MCF 10A (cell line): ENCODE measurements at regions not wholly inside any gene's neighbourhood (a gene's known extent, or its start where the extent isn't known, plus 50 kb on each side); places are given as distances from the start of the nearest gene placed in this dataset.

Experiments
- BruUV-seq: library from RNA; stranded (reverse); fragments of 400-500 nt; replicated peaks from 2 replicates; lab custom pipeline; 2021; lab: Mats Ljungman, UMichigan
- CTCF ChIA-PET: fragments of 300-600 bp; sonication (Branson Sonifier 250); formaldehyde crosslinking; extraction: SDS; loops from one replicate; lab custom pipeline; 2021; ENCODE audit warnings: antibody characterized with exemption, inconsistent platforms; lab: Yijun Ruan, JAX
- POLR2A ChIA-PET: fragments of 300-600, 350-650 bp; sonication (Branson Sonifier 250); formaldehyde crosslinking; extraction: SDS; loops from one replicate; lab custom pipeline; 2020; ENCODE audit warnings: antibody characterized with exemption, inconsistent platforms; lab: Yijun Ruan, JAX
- DNase-seq: peaks from one replicate; pipeline ENCODE4 v3.0.0-alpha.2; 2018; ENCODE audit not compliant: unreplicated experiment
- H3K27ac Mint-ChIP-seq: one replicate; pipeline ENCODE4 v1.8.0; 2022; ENCODE audit warnings: mild to moderate bottlenecking, low read depth, mixed read lengths; ENCODE audit not compliant: unreplicated experiment
- H3K27me3 Mint-ChIP-seq: one replicate; pipeline ENCODE4 v1.8.0; 2022; ENCODE audit warnings: mixed read lengths; ENCODE audit not compliant: insufficient read depth, unreplicated experiment
- H3K36me3 Mint-ChIP-seq: one replicate; pipeline ENCODE4 v1.8.0; 2022; ENCODE audit warnings: mild to moderate bottlenecking, moderate library complexity, mixed read lengths; ENCODE audit not compliant: insufficient read depth, unreplicated experiment
- H3K4me1 Mint-ChIP-seq: one replicate; pipeline ENCODE4 v1.8.0; 2022; ENCODE audit warnings: mixed read lengths; ENCODE audit not compliant: insufficient read depth, unreplicated experiment
- H3K4me3 Mint-ChIP-seq: one replicate; pipeline ENCODE4 v1.8.0; 2022; ENCODE audit warnings: mild to moderate bottlenecking, moderate library complexity, mixed read lengths; ENCODE audit not compliant: unreplicated experiment
- H3K9me3 Mint-ChIP-seq: one replicate; pipeline ENCODE4 v1.8.0; 2022; ENCODE audit warnings: mixed read lengths; ENCODE audit not compliant: unreplicated experiment
- intact Hi-C: fragments of 100-400 bp; cut with micrococcal nuclease; formaldehyde crosslinking; loops from 2 replicates; pipeline ENCODE4 v1.14.1; 2022
- TF ChIP-seq, protein P1 (sequence below): fragments of 200-600 bp; IDR thresholded peaks from one replicate; pipeline ENCODE4 v1.8.0; 2022; ENCODE audit warnings: antibody characterized with exemption, mild to moderate bottlenecking; ENCODE audit not compliant: unreplicated experiment

DNA sequence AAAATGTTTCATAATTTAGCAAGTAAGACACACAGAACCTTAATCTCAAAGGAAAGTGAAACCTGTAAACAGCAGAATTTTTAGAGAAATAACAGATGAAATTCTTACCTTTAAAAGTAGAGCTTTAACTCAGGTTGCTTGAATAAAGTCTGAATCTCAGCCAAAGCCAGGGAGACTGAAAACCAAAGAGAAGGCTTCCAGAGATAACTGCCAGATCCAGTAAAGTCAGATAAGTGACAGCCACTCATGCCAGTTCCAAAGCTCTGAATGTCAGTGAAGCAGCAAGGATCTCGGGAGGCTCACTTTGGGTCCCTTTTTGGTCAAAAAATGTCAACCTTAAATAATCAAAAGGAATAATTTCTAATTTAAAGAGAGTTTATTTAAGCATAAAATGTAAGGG is 199.9 kb upstream of the CHRM3 start:
- TF ChIP-seq, protein P1, sequence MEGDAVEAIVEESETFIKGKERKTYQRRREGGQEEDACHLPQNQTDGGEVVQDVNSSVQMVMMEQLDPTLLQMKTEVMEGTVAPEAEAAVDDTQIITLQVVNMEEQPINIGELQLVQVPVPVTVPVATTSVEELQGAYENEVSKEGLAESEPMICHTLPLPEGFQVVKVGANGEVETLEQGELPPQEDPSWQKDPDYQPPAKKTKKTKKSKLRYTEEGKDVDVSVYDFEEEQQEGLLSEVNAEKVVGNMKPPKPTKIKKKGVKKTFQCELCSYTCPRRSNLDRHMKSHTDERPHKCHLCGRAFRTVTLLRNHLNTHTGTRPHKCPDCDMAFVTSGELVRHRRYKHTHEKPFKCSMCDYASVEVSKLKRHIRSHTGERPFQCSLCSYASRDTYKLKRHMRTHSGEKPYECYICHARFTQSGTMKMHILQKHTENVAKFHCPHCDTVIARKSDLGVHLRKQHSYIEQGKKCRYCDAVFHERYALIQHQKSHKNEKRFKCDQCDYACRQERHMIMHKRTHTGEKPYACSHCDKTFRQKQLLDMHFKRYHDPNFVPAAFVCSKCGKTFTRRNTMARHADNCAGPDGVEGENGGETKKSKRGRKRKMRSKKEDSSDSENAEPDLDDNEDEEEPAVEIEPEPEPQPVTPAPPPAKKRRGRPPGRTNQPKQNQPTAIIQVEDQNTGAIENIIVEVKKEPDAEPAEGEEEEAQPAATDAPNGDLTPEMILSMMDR: no peak
- H3K4me1 Mint-ChIP-seq: no peaks in the 10 kb centered on the region
- DNase-seq: no peak
- BruUV-seq: no TSS peak
- no peak overlapping the region for H3K4me3 Mint-ChIP-seq
- no peaks in the 10 kb centered on the region for H3K27me3 Mint-ChIP-seq
- intact Hi-C loops: no loop called here
- H3K27ac Mint-ChIP-seq: no peak overlapping the region
- H3K36me3 Mint-ChIP-seq: no peaks in the 10 kb centered on the region
- H3K9me3 Mint-ChIP-seq: peaks cover 7% of the 10 kb centered on the region
- ChIA-PET POLR2A (no interaction called here), CTCF (interaction anchor here (0.6 to 0.8 kb wide), 3 partner anchors 45 to 221 kb away, joined by 3 read pairs; no protein-coding TSS in a partner anchor)

DNA sequence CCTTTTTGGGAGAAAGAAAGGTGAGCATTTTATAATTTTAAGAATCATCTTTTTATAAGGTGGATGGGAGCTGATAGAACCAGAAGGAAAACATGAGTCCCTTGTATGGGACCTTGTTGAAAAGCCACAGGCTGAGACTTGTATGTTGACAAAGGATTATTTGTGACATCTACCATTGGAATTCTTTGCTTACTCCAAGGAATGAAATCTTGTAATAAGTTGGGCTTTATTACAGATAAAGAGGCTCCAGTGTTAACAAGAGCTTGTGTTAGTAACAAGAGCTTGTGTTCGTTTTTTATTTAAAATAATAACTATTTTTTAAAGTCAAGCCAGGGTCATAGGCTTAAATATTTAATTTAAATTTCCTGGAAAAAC is 201.1 kb upstream of the CHRM3 start:
- ChIA-PET POLR2A (interaction anchor here (0.7 to 1.4 kb wide), 2 partner anchors 9 to 13 kb away, joined by 3 read pairs; no protein-coding TSS in a partner anchor), CTCF (interaction anchor here (0.9 kb wide), 1 partner anchor 221 kb away, joined by 3 read pairs; no protein-coding TSS in a partner anchor)
- TF ChIP-seq, protein P1: no peak
- H3K4me1 Mint-ChIP-seq: no peaks in the 10 kb centered on the region
- no peaks in the 10 kb centered on the region for H3K36me3 Mint-ChIP-seq
- peaks cover 14% of the 10 kb centered on the region for H3K9me3 Mint-ChIP-seq
- no peak for DNase-seq
- intact Hi-C loops: no loop called here
- no peaks in the 10 kb centered on the region for H3K27me3 Mint-ChIP-seq
- no peak overlapping the region for H3K27ac Mint-ChIP-seq
- H3K4me3 Mint-ChIP-seq: no peak overlapping the region
- no TSS peak for BruUV-seq

DNA sequence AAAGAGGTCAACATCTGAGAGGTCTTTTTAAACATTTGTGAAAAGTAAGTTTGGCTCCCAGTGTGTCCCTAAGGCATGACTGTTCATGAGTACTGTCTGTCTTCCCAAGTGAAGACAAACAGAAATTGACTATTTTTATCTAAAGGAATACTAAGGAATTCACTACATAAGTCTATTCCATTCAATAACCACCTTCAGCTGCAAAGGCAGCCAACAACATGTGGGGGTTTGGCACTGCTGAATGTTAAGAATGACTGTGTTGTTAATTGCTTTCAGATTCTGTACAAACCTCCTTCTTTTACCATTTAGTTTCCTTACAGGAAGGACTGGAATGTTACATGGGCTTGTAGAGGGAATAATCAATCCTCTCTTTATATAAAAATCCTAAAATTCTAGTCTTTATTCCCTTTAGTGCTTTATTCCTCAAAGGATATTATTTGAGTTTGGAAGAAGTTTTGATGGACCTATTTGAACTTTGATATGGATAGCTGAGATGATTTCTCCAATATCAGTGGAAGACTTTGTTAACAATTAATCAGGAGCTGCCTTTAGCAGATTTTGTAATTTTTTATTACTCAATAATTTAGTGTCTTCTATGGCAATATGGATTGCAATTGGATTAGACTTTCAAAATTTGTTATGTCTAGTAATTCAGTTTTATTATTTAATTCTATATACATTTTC is 201.7 kb upstream of the CHRM3 start:
- DNase-seq: no peak
- peaks cover 14% of the 10 kb centered on the region for H3K9me3 Mint-ChIP-seq
- TF ChIP-seq, protein P1: no peak
- H3K36me3 Mint-ChIP-seq: no peaks in the 10 kb centered on the region
- H3K27ac Mint-ChIP-seq: no peak overlapping the region
- BruUV-seq: no TSS peak
- POLR2A ChIA-PET: interaction anchor here (0.7 to 1.4 kb wide), 2 partner anchors 9 to 14 kb away, joined by 3 read pairs; no protein-coding TSS in a partner anchor
- H3K27me3 Mint-ChIP-seq: no peaks in the 10 kb centered on the region
- CTCF ChIA-PET: interaction anchor here (0.9 kb wide), 1 partner anchor 221 kb away, joined by 3 read pairs; no protein-coding TSS in a partner anchor
- intact Hi-C loops: no loop called here
- H3K4me1 Mint-ChIP-seq: no peaks in the 10 kb centered on the region
- H3K4me3 Mint-ChIP-seq: no peak overlapping the region

DNA sequence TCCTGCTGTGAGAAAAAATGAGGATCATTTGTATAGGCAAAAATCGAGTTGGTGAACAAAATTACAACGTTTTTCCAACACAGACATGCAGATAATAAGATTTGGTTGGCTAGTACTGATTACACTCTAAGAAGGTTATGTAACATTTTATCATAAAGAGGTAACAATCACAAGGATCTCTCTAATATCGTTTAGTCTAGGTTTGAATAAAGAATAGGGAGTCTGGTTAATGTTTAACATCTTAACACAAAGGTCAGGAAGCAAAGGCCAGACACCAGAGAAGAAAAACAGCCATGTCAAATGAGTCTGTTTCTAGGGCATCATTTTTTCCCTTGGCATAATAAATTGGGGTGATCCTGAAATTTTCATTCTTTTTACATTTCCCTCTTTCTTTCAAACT is 207.4 kb upstream of the CHRM3 start:
- Mint-ChIP-seq H3K27ac (no peak overlapping the region), H3K4me1 (no peaks in the 10 kb centered on the region), H3K4me3 (no peak overlapping the region), H3K9me3 (peaks cover 14% of the 10 kb centered on the region), H3K36me3 (no peaks in the 10 kb centered on the region), H3K27me3 (no peaks in the 10 kb centered on the region)
- ChIA-PET CTCF (no interaction called here), POLR2A (no interaction called here)
- DNase-seq: no peak
- intact Hi-C loops: no loop called here
- BruUV-seq: no TSS peak
- TF ChIP-seq, protein P1: no peak
